Cardiac muscle cell (in vitro differentiated cells and primary cell): ENCODE measurements at regions not wholly inside any gene's neighbourhood (a gene's known extent, or its start where the extent isn't known, plus 50 kb on each side); places are given as distances from the start of the nearest gene placed in this dataset.

ENCODE experiments used
- DNase-seq, 2 donors: peaks; one replicate each; pipeline versions ENCODE4 v3.0.0 to v3.0.0-alpha.2; 2010 to 2017; ENCODE audit warnings: low read depth in 1 of 2, low spot score in 1 of 2
- H3K27ac ChIP-seq: fragments of 200-600 bp; sonication (generic); 2 replicates; pipeline ENCODE4 v1.5.1; 2016
- H3K27me3 ChIP-seq: fragments of 200-600 bp; sonication (generic); 2 replicates; pipeline ENCODE4 v1.6.0; 2016; ENCODE audit warnings: control low read depth
- H3K36me3 ChIP-seq: fragments of 200-600 bp; sonication (generic); 2 replicates; pipeline ENCODE4 v1.5.1; 2016; ENCODE audit warnings: control low read depth
- H3K4me1 ChIP-seq: fragments of 200-600 bp; sonication (generic); 2 replicates; pipeline ENCODE4 v1.8.1; 2017; ENCODE audit warnings: low read depth, mild to moderate bottlenecking, mixed run types
- H3K4me3 ChIP-seq: fragments of 200-600 bp; sonication (generic); 2 replicates; pipeline ENCODE4 v1.5.1; 2016; ENCODE audit warnings: mild to moderate bottlenecking
- H3K9me3 ChIP-seq: fragments of 200-600 bp; sonication (generic); 2 replicates; pipeline ENCODE4 v1.5.1; 2017; ENCODE audit warnings: low read depth, mild to moderate bottlenecking, control low read depth
- CTCF ChIP-seq: IDR thresholded peaks from 2 replicates; pipeline ENCODE4 v1.5.1; 2012; ENCODE audit warnings: low read depth, mild to moderate bottlenecking, low read length

GRCh38 chr7:86999750-87000149 lies 59.7 kb downstream of the ELAPOR2 start:
- Histone ChIP-seq H3K4me3 (no peak overlapping the region), H3K27ac (no peak overlapping the region), H3K9me3 (no peaks in the 10 kb centered on the region), H3K36me3 (no peaks in the 10 kb centered on the region), H3K27me3 (no peaks in the 10 kb centered on the region), H3K4me1 (peaks cover 42% of the 10 kb centered on the region)
- no peak for DNase-seq
- no peak for TF ChIP-seq CTCF

- no peak overlapping the region for H3K4me3 ChIP-seq
Observed at GRCh38 chr7:86995814-86996213, 63.6 kb downstream of the ELAPOR2 start.

GRCh38 chr7:86995052-86995725 lies 64.3 kb downstream of the ELAPOR2 start:
- H3K4me1 ChIP-seq: peaks cover 16% of the 10 kb centered on the region
- DNase-seq: no peak
- H3K4me3 ChIP-seq: no peak overlapping the region
- no peak for TF ChIP-seq CTCF
- no peaks in the 10 kb centered on the region for H3K36me3 ChIP-seq
- no peaks in the 10 kb centered on the region for H3K27me3 ChIP-seq
- peak overlapping the region; percentile 60 for H3K27ac ChIP-seq
- H3K9me3 ChIP-seq: no peaks in the 10 kb centered on the region

More at GRCh38 chr7:86995814-86996213, 63.6 kb downstream of the ELAPOR2 start:
- Histone ChIP-seq H3K27ac (no peak overlapping the region), H3K9me3 (no peaks in the 10 kb centered on the region), H3K4me1 (peaks cover 19% of the 10 kb centered on the region), H3K27me3 (no peaks in the 10 kb centered on the region), H3K36me3 (no peaks in the 10 kb centered on the region)
- no peak for DNase-seq
- TF ChIP-seq CTCF: no peak

GRCh38 chr7:86991771-86992191 lies 67.7 kb downstream of the ELAPOR2 start:
- Histone ChIP-seq H3K27me3 (no peaks in the 10 kb centered on the region), H3K9me3 (no peaks in the 10 kb centered on the region), H3K27ac (no peak overlapping the region), H3K4me1 (peaks cover 12% of the 10 kb centered on the region), H3K36me3 (no peaks in the 10 kb centered on the region), H3K4me3 (no peak overlapping the region)
- TF ChIP-seq CTCF: no peak
- DNase-seq: no peak

- no peak for TF ChIP-seq CTCF
- Histone ChIP-seq H3K4me1 (peaks cover 12% of the 10 kb centered on the region), H3K27me3 (no peaks in the 10 kb centered on the region), H3K4me3 (no peak overlapping the region), H3K27ac (no peak overlapping the region), H3K36me3 (no peaks in the 10 kb centered on the region), H3K9me3 (no peaks in the 10 kb centered on the region)
- no peak for DNase-seq
Observed at GRCh38 chr7:86991093-86991769, 68.2 kb downstream of the ELAPOR2 start.
